ENCODE measurements at regions not wholly inside any gene's neighbourhood (a gene's known extent, or its start where the extent isn't known, plus 50 kb on each side); places are given as distances from the start of the nearest gene placed in this dataset.

- no peak overlapping the region for H3K9ac ChIP-seq (ENCODE audit: insufficient read depth, low read depth, low read length)
- H3K79me2 ChIP-seq (ENCODE audit: insufficient read depth, low read length) = no peaks in the 10 kb centered on the region
- no peaks in the 10 kb centered on the region for H3K4me1 ChIP-seq (ENCODE audit: insufficient read depth, low read length)
- TF ChIP-seq HNF4G (IDR thresholded peaks at IDR 0.05; ENCODE audit: borderline replicate concordance, low read depth, low read length) (no peak), HNF4G (CRISPR knock-in tag; IDR thresholded peaks at IDR 0.05; ENCODE audit: borderline replicate concordance, low read depth) (no peak), ZNF609 (CRISPR knock-in tag; IDR thresholded peaks at IDR 0.05; ENCODE audit: borderline replicate concordance) (no peak), IKZF5 (CRISPR knock-in tag; IDR thresholded peaks at IDR 0.05) (no peak), NCOA2 (CRISPR knock-in tag; IDR thresholded peaks at IDR 0.05) (no peak), ZNF784 (CRISPR knock-in tag; IDR thresholded peaks at IDR 0.05; ENCODE audit: borderline replicate concordance) (no peak)
- FAIRE-seq (no peak), ATAC-seq (no peak), DNase-seq (ENCODE audit: low spot score) (no peak)
- in situ Hi-C loops (cut with HindIII; ENCODE audit: extremely low pct_ligation_motif_present, low pct_unique_long_range_greater_than_20kb) (no loop called here), intact Hi-C loops (cut with micrococcal nuclease; ENCODE audit: unreplicated experiment) (no loop called here)
- CTCF ChIA-PET (ENCODE audit: low intra/inter-chr PET ratio, low total read pairs) = no interaction called here
- no peaks in the 10 kb centered on the region for H3K27me3 ChIP-seq (ENCODE audit: control insufficient read depth in 1 of 2, insufficient read depth in 2 of 2, low read length in 2 of 2)
- H3K9me3 ChIP-seq (ENCODE audit: low read length) = peaks cover 16% of the 10 kb centered on the region
- no TSS peak for BruUV-seq (replicated peaks)
- H3K4me2 ChIP-seq (ENCODE audit: low read depth, low read length) = no peak overlapping the region
- no peak overlapping the region for H3K27ac ChIP-seq (ENCODE audit: extremely low read length, insufficient read depth, low read length)
- H3K36me3 ChIP-seq (replicated peaks in 1 of 2; ENCODE audit: control insufficient read depth in 1 of 2, insufficient read depth in 2 of 2, low read length in 2 of 2) = no peaks in the 10 kb centered on the region
- WGBS (ENCODE audit: low lambda C conversion rate) = 0% methylated on average over 2 of the region's 2 CpGs
- POLR2A ChIA-PET = no interaction called here
- no peak overlapping the region for H2AFZ ChIP-seq (ENCODE audit: low read length)
- H3K4me3 ChIP-seq (replicated peaks in 1 of 3; ENCODE audit: insufficient read depth in 1 of 3, low read depth in 2 of 3, low read length in 3 of 3) = no peak overlapping the region
- no peaks in the 10 kb centered on the region for H4K20me1 ChIP-seq (ENCODE audit: insufficient read depth, low read length)
These were observed 678.3 kb upstream of the NR3C2 start for GRCh38 chr4:149120331-149121022.

Measured in HepG2 (cell line).